ENCODE measurements at regions not wholly inside any gene's neighbourhood (a gene's known extent, or its start where the extent isn't known, plus 50 kb on each side); places are given as distances from the start of the nearest gene placed in this dataset.

GRCh38 chr9:23467276-23467675 is 358.8 kb downstream of the ELAVL2 start:
- no peak for DNase-seq

GRCh38 chr9:23477908-23478307 is 348.1 kb downstream of the ELAVL2 start:
- DNase-seq: no peak

GRCh38 chr9:23483566-23483965 is 342.5 kb downstream of the ELAVL2 start:
- DNase-seq: no peak

GRCh38 chr9:23492126-23493002 is 333.7 kb downstream of the ELAVL2 start:
- DNase-seq: peak in 1 of 2 experiments; percentile 2

- no peak for DNase-seq
These were observed 332.8 kb downstream of the ELAVL2 start for GRCh38 chr9:23493219-23493618.

- DNase-seq: no peak
These were observed 329.4 kb downstream of the ELAVL2 start for GRCh38 chr9:23496489-23497136.

- DNase-seq: no peak
These were observed 328.9 kb downstream of the ELAVL2 start for GRCh38 chr9:23497137-23497504.

GRCh38 chr9:23502004-23502403 is 324.0 kb downstream of the ELAVL2 start:
- DNase-seq: no peak

GRCh38 chr9:23522952-23523351 is 303.1 kb downstream of the ELAVL2 start:
- DNase-seq: no peak

- no peak for DNase-seq
These were observed 301.4 kb downstream of the ELAVL2 start for GRCh38 chr9:23524607-23525155.

- no peak for DNase-seq
These were observed 299.2 kb downstream of the ELAVL2 start for GRCh38 chr9:23526806-23527205.

GRCh38 chr9:23532282-23532681 is 293.8 kb downstream of the ELAVL2 start:
- no peak for DNase-seq

GRCh38 chr9:23537192-23538066 is 288.6 kb downstream of the ELAVL2 start:
- no peak for DNase-seq

GRCh38 chr9:23538067-23538402 is 288.0 kb downstream of the ELAVL2 start:
- DNase-seq: no peak

- DNase-seq: no peak
These were observed 287.5 kb downstream of the ELAVL2 start for GRCh38 chr9:23538461-23539003.

GRCh38 chr9:23539311-23539710 is 286.7 kb downstream of the ELAVL2 start:
- no peak for DNase-seq

GRCh38 chr9:23541976-23542375 is 284.1 kb downstream of the ELAVL2 start:
- no peak for DNase-seq

GRCh38 chr9:23542438-23542837 is 283.6 kb downstream of the ELAVL2 start:
- DNase-seq: no peak

GRCh38 chr9:23542927-23543326 is 283.1 kb downstream of the ELAVL2 start:
- no peak for DNase-seq

- no peak for DNase-seq
These were observed 282.6 kb downstream of the ELAVL2 start for GRCh38 chr9:23543419-23543818.

- no peak for DNase-seq
These were observed 280.3 kb downstream of the ELAVL2 start for GRCh38 chr9:23545728-23546127.

GRCh38 chr9:23551311-23551721 is 274.7 kb downstream of the ELAVL2 start:
- no peak for DNase-seq

Measured in cerebellar nuclear complex (tissue), 1 donor.